ENCODE measurements at regions not wholly inside any gene's neighbourhood (a gene's known extent, or its start where the extent isn't known, plus 50 kb on each side); places are given as distances from the start of the nearest gene placed in this dataset.

DNA sequence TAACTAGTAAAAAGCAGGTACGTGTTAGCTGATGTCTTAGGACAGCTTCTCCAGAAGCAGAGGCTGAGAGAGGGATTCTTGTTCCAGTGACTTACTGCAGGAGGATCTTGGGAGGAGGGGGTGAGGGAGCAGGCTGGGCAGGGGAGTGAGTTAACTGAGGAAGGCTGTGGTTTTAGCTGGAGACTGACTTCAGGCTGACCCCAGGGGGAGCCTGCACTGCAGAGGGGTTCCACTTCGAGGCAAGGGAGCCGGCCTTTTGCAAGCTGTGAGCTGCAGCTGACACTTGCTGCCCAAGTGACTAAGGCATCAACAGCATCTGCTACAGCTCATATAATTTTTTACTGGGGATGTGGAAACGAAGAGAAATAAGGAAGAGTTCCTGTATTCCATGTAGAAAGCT lies 50.4 kb upstream of the SOD1 start:
- no peak overlapping the region for H2AFZ ChIP-seq (ENCODE audit: low read depth, low read length)
- H3K27me3 ChIP-seq (ENCODE audit: control insufficient read depth in 2 of 2, insufficient read depth in 2 of 2, low read length in 2 of 2), result no peaks in the 10 kb centered on the region
- TF ChIP-seq, protein P1, sequence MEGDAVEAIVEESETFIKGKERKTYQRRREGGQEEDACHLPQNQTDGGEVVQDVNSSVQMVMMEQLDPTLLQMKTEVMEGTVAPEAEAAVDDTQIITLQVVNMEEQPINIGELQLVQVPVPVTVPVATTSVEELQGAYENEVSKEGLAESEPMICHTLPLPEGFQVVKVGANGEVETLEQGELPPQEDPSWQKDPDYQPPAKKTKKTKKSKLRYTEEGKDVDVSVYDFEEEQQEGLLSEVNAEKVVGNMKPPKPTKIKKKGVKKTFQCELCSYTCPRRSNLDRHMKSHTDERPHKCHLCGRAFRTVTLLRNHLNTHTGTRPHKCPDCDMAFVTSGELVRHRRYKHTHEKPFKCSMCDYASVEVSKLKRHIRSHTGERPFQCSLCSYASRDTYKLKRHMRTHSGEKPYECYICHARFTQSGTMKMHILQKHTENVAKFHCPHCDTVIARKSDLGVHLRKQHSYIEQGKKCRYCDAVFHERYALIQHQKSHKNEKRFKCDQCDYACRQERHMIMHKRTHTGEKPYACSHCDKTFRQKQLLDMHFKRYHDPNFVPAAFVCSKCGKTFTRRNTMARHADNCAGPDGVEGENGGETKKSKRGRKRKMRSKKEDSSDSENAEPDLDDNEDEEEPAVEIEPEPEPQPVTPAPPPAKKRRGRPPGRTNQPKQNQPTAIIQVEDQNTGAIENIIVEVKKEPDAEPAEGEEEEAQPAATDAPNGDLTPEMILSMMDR (IDR thresholded peaks at IDR 0.05; ENCODE audit: extremely low read depth in 1 of 2, insufficient read depth in 1 of 2, low read depth in 1 of 2, low read length in 2 of 2), result no peak
- TF ChIP-seq GATA2 (IDR thresholded peaks at IDR 0.05; ENCODE audit: insufficient read depth, insufficient read length, low read depth, low read length), result no peak
- TF ChIP-seq POLR2A (IDR thresholded peaks at IDR 0.05; ENCODE audit: low read depth, low read length), result no peak
- no peak for TF ChIP-seq FOS (IDR thresholded peaks at IDR 0.05; ENCODE audit: borderline replicate concordance, insufficient read depth, low read length)
- TF ChIP-seq, protein P2, sequence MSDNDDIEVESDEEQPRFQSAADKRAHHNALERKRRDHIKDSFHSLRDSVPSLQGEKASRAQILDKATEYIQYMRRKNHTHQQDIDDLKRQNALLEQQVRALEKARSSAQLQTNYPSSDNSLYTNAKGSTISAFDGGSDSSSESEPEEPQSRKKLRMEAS (IDR thresholded peaks at IDR 0.05; ENCODE audit: insufficient read depth, insufficient read length), result no peak
- TF ChIP-seq MYC (IDR thresholded peaks at IDR 0.05; ENCODE audit: low read depth, low read length), result no peak
- TF ChIP-seq POLR2AphosphoS5 (IDR thresholded peaks at IDR 0.05; ENCODE audit: insufficient read depth, low read depth, low read length), result no peak
- TF ChIP-seq JUN (IDR thresholded peaks at IDR 0.05; ENCODE audit: borderline replicate concordance, insufficient read depth, insufficient read length, low read depth), result no peak
- no peak for TF ChIP-seq EZH2 (IDR thresholded peaks at IDR 0.05; ENCODE audit: borderline replicate concordance, low read depth, low read length, severe bottlenecking)
- dilution Hi-C loops (cut with MboI; ENCODE audit: extremely low pct_ligation_motif_present, low sequenced_read_pairs), result no loop called here
- intact Hi-C loops (cut with micrococcal nuclease), result no loop called here
- H3K79me2 ChIP-seq (ENCODE audit: control insufficient read depth, insufficient read depth, low read length), result no peaks in the 10 kb centered on the region
- no peaks in the 10 kb centered on the region for H3K9me1 ChIP-seq (replicated peaks; ENCODE audit: control insufficient read depth, extremely low read depth, insufficient read depth, low read length)
- no peaks in the 10 kb centered on the region for H3K9me3 ChIP-seq (replicated peaks; ENCODE audit: control insufficient read depth, insufficient read depth, low read length)
- H3K4me3 ChIP-seq (replicated peaks in 1 of 3; ENCODE audit: insufficient read depth in 1 of 3, low read depth in 1 of 3, low read length in 3 of 3), result no peak overlapping the region
- ChIA-PET CTCF (interaction anchor here (2.6 kb wide), 1 partner anchor 28 kb away, joined by 7 read pairs; no protein-coding TSS in a partner anchor), POLR2A (no interaction called here)
- no peak for FAIRE-seq
- no peak overlapping the region for H3K4me2 ChIP-seq (ENCODE audit: insufficient read depth, low read length)
- no peaks in the 10 kb centered on the region for H3K4me1 ChIP-seq (ENCODE audit: control insufficient read depth, extremely low read depth, insufficient read depth, low read length)
- no peak for DNase-seq (ENCODE audit: low read depth, low spot score)
- H3K27ac ChIP-seq (ENCODE audit: insufficient read depth, low read depth, low read length), result no peak overlapping the region
- H3K9ac ChIP-seq (replicated peaks; ENCODE audit: extremely low read depth, insufficient read depth, low read length), result no peak overlapping the region
- H4K20me1 ChIP-seq (replicated peaks; ENCODE audit: control insufficient read depth, extremely low read depth, insufficient read depth, low read length), result no peaks in the 10 kb centered on the region
- no TSS peak for BruUV-seq (replicated peaks)
- no peaks in the 10 kb centered on the region for H3K36me3 ChIP-seq (ENCODE audit: control insufficient read depth in 2 of 2, extremely low read depth in 1 of 2, insufficient read depth in 2 of 2, low read length in 2 of 2)
